ENCODE measurements at regions not wholly inside any gene's neighbourhood (a gene's known extent, or its start where the extent isn't known, plus 50 kb on each side); places are given as distances from the start of the nearest gene placed in this dataset.

GRCh38 chr20:61114493-61115175, 137.4 kb upstream of the CDH4 start:
- TF ChIP-seq ZFP3 (tag by site-specific recombination; IDR thresholded peaks at IDR 0.05; ENCODE audit: low read depth) (no peak), ZBTB17 (tag by site-specific recombination; IDR thresholded peaks at IDR 0.05) (no peak), ZNF2 (tag by site-specific recombination; IDR thresholded peaks at IDR 0.05) (no peak), PATZ1 (tag by site-specific recombination; IDR thresholded peaks at IDR 0.05) (no peak), CTCF (tag by site-specific recombination; IDR thresholded peaks at IDR 0.05) (no peak), ELK4 (IDR thresholded peaks at IDR 0.05; ENCODE audit: borderline replicate concordance, low read depth, low read length) (no peak), HOXA7 (CRISPR knock-in tag; IDR thresholded peaks at IDR 0.05; ENCODE audit: borderline replicate concordance) (no peak), ZNF404 (tag by site-specific recombination; IDR thresholded peaks at IDR 0.05) (no peak), ZBTB11 (tag by site-specific recombination; conservative IDR thresholded peaks at IDR 0.05; ENCODE audit: low read depth) (no peak), SP2 (tag by site-specific recombination; IDR thresholded peaks at IDR 0.05) (no peak), FEZF1 (tag by site-specific recombination; IDR thresholded peaks at IDR 0.05) (no peak)
- TF ChIP-seq, protein P1, sequence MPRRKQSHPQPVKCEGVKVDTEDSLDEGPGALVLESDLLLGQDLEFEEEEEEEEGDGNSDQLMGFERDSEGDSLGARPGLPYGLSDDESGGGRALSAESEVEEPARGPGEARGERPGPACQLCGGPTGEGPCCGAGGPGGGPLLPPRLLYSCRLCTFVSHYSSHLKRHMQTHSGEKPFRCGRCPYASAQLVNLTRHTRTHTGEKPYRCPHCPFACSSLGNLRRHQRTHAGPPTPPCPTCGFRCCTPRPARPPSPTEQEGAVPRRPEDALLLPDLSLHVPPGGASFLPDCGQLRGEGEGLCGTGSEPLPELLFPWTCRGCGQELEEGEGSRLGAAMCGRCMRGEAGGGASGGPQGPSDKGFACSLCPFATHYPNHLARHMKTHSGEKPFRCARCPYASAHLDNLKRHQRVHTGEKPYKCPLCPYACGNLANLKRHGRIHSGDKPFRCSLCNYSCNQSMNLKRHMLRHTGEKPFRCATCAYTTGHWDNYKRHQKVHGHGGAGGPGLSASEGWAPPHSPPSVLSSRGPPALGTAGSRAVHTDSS (tag by site-specific recombination; IDR thresholded peaks at IDR 0.05): no peak
- TF ChIP-seq, protein P2, sequence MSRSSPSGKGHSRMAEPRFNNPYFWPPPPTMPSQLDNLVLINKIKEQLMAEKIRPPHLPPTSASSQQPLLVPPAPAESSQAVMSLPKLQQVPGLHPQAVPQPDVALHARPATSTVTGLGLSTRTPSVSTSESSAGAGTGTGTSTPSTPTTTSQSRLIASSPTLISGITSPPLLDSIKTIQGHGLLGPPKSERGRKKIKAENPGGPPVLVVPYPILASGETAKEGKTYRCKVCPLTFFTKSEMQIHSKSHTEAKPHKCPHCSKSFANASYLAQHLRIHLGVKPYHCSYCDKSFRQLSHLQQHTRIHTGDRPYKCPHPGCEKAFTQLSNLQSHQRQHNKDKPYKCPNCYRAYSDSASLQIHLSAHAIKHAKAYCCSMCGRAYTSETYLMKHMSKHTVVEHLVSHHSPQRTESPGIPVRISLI (tag by site-specific recombination; IDR thresholded peaks at IDR 0.05): no peak

Data from HEK293 (cell line).